ENCODE measurements at regions not wholly inside any gene's neighbourhood (a gene's known extent, or its start where the extent isn't known, plus 50 kb on each side); places are given as distances from the start of the nearest gene placed in this dataset.

DNA sequence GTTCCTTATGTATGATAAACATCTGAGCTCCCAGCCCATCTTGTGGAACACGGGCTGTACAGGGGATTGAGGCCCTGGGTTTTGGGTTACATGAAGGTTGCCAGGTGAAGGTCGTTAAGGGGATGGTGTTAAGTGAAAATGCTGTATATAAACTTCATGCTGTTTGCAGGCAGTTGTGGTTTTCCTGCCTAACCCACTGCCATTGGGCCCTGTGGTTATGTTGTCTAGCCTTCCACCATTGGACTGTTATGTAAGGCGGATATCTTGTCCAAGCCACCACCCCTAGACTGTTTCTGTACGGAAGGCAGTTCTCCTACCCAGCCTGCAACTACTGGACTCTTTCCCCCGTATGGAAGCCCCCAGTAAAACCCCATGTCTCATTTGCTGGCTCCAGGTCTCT is 246.1 kb downstream of the KIF4B start:
- CTCF ChIA-PET (ENCODE audit: low intra/inter-chr PET ratio), result interaction anchor here (0.7 kb wide), 1 partner anchor 1587 kb away, joined by 3 read pairs; no protein-coding TSS in a partner anchor
- 3% methylated on average over 5 of the region's 5 CpGs for WGBS (ENCODE audit: insufficient coverage, low coverage, missing lambda C conversion rate)

More for the DNA sequence above, 246.1 kb downstream of the KIF4B start:
- H4K20me1 ChIP-seq (replicated peaks; ENCODE audit: control insufficient read depth, insufficient read depth, low read length), result no peaks in the 10 kb centered on the region
- intact Hi-C loops (cut with micrococcal nuclease) (no loop called here), in situ Hi-C loops (cut with MboI) (no loop called here)
- H3K4me1 ChIP-seq (replicated peaks in 1 of 2; ENCODE audit: control insufficient read depth in 2 of 2, insufficient read depth in 2 of 2, low read length in 2 of 2), result no peaks in the 10 kb centered on the region
- H2AFZ ChIP-seq (ENCODE audit: low read depth, low read length), result no peak overlapping the region
- H3K27ac ChIP-seq (ENCODE audit: extremely low read depth, low read depth, low read length), result no peak overlapping the region
- H3K27me3 ChIP-seq (ENCODE audit: control insufficient read depth in 2 of 2, insufficient read depth in 2 of 2, low read length in 2 of 2), result no peaks in the 10 kb centered on the region
- no peaks in the 10 kb centered on the region for H3K36me3 ChIP-seq (ENCODE audit: control insufficient read depth, insufficient read depth, low read length)
- TF ChIP-seq KLF13 (tag; IDR thresholded peaks at IDR 0.05; ENCODE audit: borderline replicate concordance, low read depth) (no peak), NR4A1 (CRISPR knock-in tag; IDR thresholded peaks at IDR 0.05) (no peak), NR4A1 (tag; IDR thresholded peaks at IDR 0.05) (no peak), ZNF75A (CRISPR knock-in tag; IDR thresholded peaks at IDR 0.05) (no peak), STAT5B (CRISPR knock-in tag; IDR thresholded peaks at IDR 0.05) (no peak), HCFC1 (IDR thresholded peaks at IDR 0.05; ENCODE audit: low read depth, low read length) (no peak), BRD4 (IDR thresholded peaks at IDR 0.05) (no peak), SP2 (IDR thresholded peaks at IDR 0.05; ENCODE audit: extremely low read depth, low read depth, low read length, poor library complexity, severe bottlenecking) (no peak)
- TF ChIP-seq, protein P1, sequence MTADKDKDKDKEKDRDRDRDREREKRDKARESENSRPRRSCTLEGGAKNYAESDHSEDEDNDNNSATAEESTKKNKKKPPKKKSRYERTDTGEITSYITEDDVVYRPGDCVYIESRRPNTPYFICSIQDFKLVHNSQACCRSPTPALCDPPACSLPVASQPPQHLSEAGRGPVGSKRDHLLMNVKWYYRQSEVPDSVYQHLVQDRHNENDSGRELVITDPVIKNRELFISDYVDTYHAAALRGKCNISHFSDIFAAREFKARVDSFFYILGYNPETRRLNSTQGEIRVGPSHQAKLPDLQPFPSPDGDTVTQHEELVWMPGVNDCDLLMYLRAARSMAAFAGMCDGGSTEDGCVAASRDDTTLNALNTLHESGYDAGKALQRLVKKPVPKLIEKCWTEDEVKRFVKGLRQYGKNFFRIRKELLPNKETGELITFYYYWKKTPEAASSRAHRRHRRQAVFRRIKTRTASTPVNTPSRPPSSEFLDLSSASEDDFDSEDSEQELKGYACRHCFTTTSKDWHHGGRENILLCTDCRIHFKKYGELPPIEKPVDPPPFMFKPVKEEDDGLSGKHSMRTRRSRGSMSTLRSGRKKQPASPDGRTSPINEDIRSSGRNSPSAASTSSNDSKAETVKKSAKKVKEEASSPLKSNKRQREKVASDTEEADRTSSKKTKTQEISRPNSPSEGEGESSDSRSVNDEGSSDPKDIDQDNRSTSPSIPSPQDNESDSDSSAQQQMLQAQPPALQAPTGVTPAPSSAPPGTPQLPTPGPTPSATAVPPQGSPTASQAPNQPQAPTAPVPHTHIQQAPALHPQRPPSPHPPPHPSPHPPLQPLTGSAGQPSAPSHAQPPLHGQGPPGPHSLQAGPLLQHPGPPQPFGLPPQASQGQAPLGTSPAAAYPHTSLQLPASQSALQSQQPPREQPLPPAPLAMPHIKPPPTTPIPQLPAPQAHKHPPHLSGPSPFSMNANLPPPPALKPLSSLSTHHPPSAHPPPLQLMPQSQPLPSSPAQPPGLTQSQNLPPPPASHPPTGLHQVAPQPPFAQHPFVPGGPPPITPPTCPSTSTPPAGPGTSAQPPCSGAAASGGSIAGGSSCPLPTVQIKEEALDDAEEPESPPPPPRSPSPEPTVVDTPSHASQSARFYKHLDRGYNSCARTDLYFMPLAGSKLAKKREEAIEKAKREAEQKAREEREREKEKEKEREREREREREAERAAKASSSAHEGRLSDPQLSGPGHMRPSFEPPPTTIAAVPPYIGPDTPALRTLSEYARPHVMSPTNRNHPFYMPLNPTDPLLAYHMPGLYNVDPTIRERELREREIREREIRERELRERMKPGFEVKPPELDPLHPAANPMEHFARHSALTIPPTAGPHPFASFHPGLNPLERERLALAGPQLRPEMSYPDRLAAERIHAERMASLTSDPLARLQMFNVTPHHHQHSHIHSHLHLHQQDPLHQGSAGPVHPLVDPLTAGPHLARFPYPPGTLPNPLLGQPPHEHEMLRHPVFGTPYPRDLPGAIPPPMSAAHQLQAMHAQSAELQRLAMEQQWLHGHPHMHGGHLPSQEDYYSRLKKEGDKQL (CRISPR knock-in tag; IDR thresholded peaks at IDR 0.05; ENCODE audit: borderline replicate concordance), result no peak
- no peak overlapping the region for H3K4me3 ChIP-seq
- no peak for ATAC-seq
- H3K9me1 ChIP-seq (ENCODE audit: control insufficient read depth, insufficient read depth, low read length), result no peaks in the 10 kb centered on the region
- no peak for DNase-seq (ENCODE audit: extremely low read depth in 1 of 4, low spot score in 3 of 4)
- H3K79me2 ChIP-seq (ENCODE audit: control insufficient read depth, insufficient read depth, low read length), result no peaks in the 10 kb centered on the region
- no peak overlapping the region for H3K9ac ChIP-seq (ENCODE audit: insufficient read depth in 1 of 2, low read depth in 2 of 2, low read length in 2 of 2)
- FAIRE-seq, result no peak
- no TSS peak for BruUV-seq (replicated peaks)
- no peak overlapping the region for H3K4me2 ChIP-seq (ENCODE audit: insufficient read depth, low read length)
- no peaks in the 10 kb centered on the region for H3K9me3 ChIP-seq (replicated peaks; ENCODE audit: control insufficient read depth, insufficient read depth, low read depth, low read length)
- POLR2A ChIA-PET, result no interaction called here
